Stimulated activated CD8-positive, alpha-beta memory T cell treated with anti-CD3 and anti-CD28 coated beads, Interleukin-2, amount 100 ng/mL, for 48 hours (primary cell): ENCODE measurements at regions not wholly inside any gene's neighbourhood (a gene's known extent, or its start where the extent isn't known, plus 50 kb on each side); places are given as distances from the start of the nearest gene placed in this dataset.

Experiments used
- DNase-seq, 2 donors: peaks; one replicate each; pipeline ENCODE4 v3.0.0-alpha.2; 2020; ENCODE audit warnings: low read depth in 2 of 2

- no peak for DNase-seq
Observed at GRCh38 chr12:31781894-31782540, 53.2 kb upstream of the AMN1 start.

GRCh38 chr12:31780096-31780495 lies 51.3 kb upstream of the AMN1 start:
- DNase-seq = no peak

GRCh38 chr12:31778687-31779086 lies 49.9 kb upstream of the AMN1 start:
- no peak for DNase-seq
